A549 (cell line): ENCODE measurements at regions not wholly inside any gene's neighbourhood (a gene's known extent, or its start where the extent isn't known, plus 50 kb on each side); places are given as distances from the start of the nearest gene placed in this dataset.
"Not testable (repeated sequence)": the region's sequence is repeated elsewhere in the genome, so short reads cannot be mapped to it uniquely, and the experiment has no call there.

Experiments used
- ATAC-seq, 2 experiments: fragments of 200-7000 bp in 1 of 2; fragments of >200 bp in 1 of 2; cut with Nextera tagmentation in 1 of 2; cut with Tn5 transposase in 1 of 2; 3 replicates each; pipeline versions ENCODE4 v1.8.0 to v1.9.1; 2018 to 2020; ENCODE audit warnings: mild to moderate bottlenecking in 1 of 2, moderate library complexity in 1 of 2
- CTCF ChIA-PET: fragments of 300-600 bp; sonication (Branson Sonifier 250); formaldehyde crosslinking; extraction: SDS; loops from one replicate; lab custom pipeline; 2021; ENCODE audit warnings: antibody characterized with exemption, inconsistent platforms; lab: Yijun Ruan, JAX
- POLR2A ChIA-PET: fragments of 350-600 bp; formaldehyde crosslinking; extraction: SDS; loops from one replicate; lab custom pipeline; 2021; ENCODE audit warnings: antibody characterized with exemption, inconsistent platforms; lab: Yijun Ruan, JAX
- DNase-seq, 2 experiments: peaks; one replicate each; pipeline versions ENCODE4 v3.0.0 to v3.0.0-alpha.2; 2011 to 2016; ENCODE audit warnings: low read depth in 1 of 2, low spot score in 1 of 2
- FAIRE-seq: peaks from 2 replicates; lab custom pipeline; 2011; peaks lifted over from hg19 to GRCh38; lab: Jason Lieb, UNC
- H3K27ac ChIP-seq, 2 experiments: fragments of >200 bp; sonication (Bioruptor Twin); formaldehyde crosslinking; 3 replicates each; pipeline ENCODE4 v1.5.1; 2016 to 2017
- H3K4me1 ChIP-seq: fragments of >200 bp; sonication (Bioruptor Twin); formaldehyde crosslinking; 3 replicates; pipeline ENCODE4 v1.6.1; 2016
- H3K4me2 ChIP-seq: fragments of >200 bp; sonication (Bioruptor Twin); formaldehyde crosslinking; 3 replicates; pipeline ENCODE4 v1.6.1; 2016
- H3K4me3 ChIP-seq: fragments of >200 bp; sonication (Bioruptor Twin); formaldehyde crosslinking; 3 replicates; pipeline ENCODE4 v1.5.1; 2016
- H3K9me3 ChIP-seq: fragments of >200 bp; sonication (Bioruptor Twin); formaldehyde crosslinking; 3 replicates; pipeline ENCODE4 v1.6.1; 2016
- CHD2 ChIP-seq: fragments of 150-350 bp; IDR thresholded peaks from 2 replicates; pipeline ENCODE4 v1.6.1; 2014; ENCODE audit warnings: low read length; ENCODE audit not compliant: partially characterized antibody
- EHF ChIP-seq: fragments of 250-450 bp; sonication (Bioruptor Pico); IDR thresholded peaks from 2 replicates; pipeline ENCODE4 v1.5.0; 2020; ENCODE audit warnings: mild to moderate bottlenecking
- EP300 ChIP-seq, 2 experiments: fragments of >200 bp; sonication (Bioruptor Twin); formaldehyde crosslinking; IDR thresholded peaks; 2 replicates in 1 of 2; 3 replicates in 1 of 2; pipeline ENCODE4 v1.6.1; 2016 to 2017
- FOSL2 ChIP-seq, 2 experiments: fragments of 450-650 bp in 1 of 2; fragments of >200 bp in 1 of 2; sonication (Bioruptor Twin) in 1 of 2; formaldehyde crosslinking; IDR thresholded peaks; 2 replicates each; pipeline versions ENCODE4 v1.5.0 to v1.6.1; 2016 to 2020; ENCODE audit warnings: mild to moderate bottlenecking in 1 of 2, moderate library complexity in 1 of 2
- GATA3 ChIP-seq: IDR thresholded peaks from 2 replicates; pipeline ENCODE4 v1.6.1; 2012; ENCODE audit warnings: borderline replicate concordance
- HDAC2 ChIP-seq: fragments of 200-600 bp; sonication (generic); IDR thresholded peaks from 2 replicates; pipeline ENCODE4 v1.6.1; 2016
- HMGXB4 ChIP-seq: fragments of 250-450 bp; sonication (Bioruptor Pico); IDR thresholded peaks from 2 replicates; pipeline ENCODE4 v1.5.0; 2021; ENCODE audit warnings: mild to moderate bottlenecking, moderate library complexity, borderline replicate concordance
- HOXB5 ChIP-seq: fragments of 250-450 bp; sonication (Bioruptor Pico); IDR thresholded peaks from 2 replicates; pipeline ENCODE4 v1.5.0; 2020; ENCODE audit warnings: mild to moderate bottlenecking, moderate library complexity
- KDM1A ChIP-seq: fragments of 200-600 bp; sonication (generic); IDR thresholded peaks from 2 replicates; pipeline ENCODE4 v1.6.1; 2016; ENCODE audit warnings: low read depth, mild to moderate bottlenecking
- MAX ChIP-seq: IDR thresholded peaks from 2 replicates; pipeline ENCODE4 v1.6.1; 2012
- MAZ ChIP-seq: fragments of 150-350 bp; IDR thresholded peaks from 2 replicates; pipeline ENCODE4 v1.6.1; 2014; ENCODE audit warnings: antibody characterized with exemption, low read depth, low read length, borderline replicate concordance
- NFE2L2 ChIP-seq: fragments of 150-350 bp; conservative IDR thresholded peaks from 2 replicates; pipeline ENCODE4 v1.6.1; 2014; ENCODE audit warnings: low read length
- NR3C1 ChIP-seq: fragments of >200 bp; sonication (Bioruptor Twin); formaldehyde crosslinking; IDR thresholded peaks from 3 replicates; pipeline ENCODE4 v1.6.1; 2017
- PBX3 ChIP-seq: IDR thresholded peaks from 2 replicates; pipeline ENCODE4 v1.6.1; 2012
- POLR2AphosphoS2 ChIP-seq: conservative IDR thresholded peaks from 2 replicates; pipeline ENCODE4 v1.6.1; 2012; ENCODE audit warnings: low read length, improper control_type of control experiment, inconsistent platforms
- RAD21 ChIP-seq, 2 experiments: fragments of >200 bp in 1 of 2; sonication (Bioruptor Twin) in 1 of 2; formaldehyde crosslinking in 1 of 2; IDR thresholded peaks in 1 of 2; conservative IDR thresholded peaks in 1 of 2; 2 replicates in 1 of 2; 3 replicates in 1 of 2; pipeline ENCODE4 v1.6.1; 2012 to 2018; ENCODE audit warnings: inconsistent platforms in 1 of 2
- RARB ChIP-seq: fragments of 250-450 bp; sonication (Bioruptor Pico); IDR thresholded peaks from 2 replicates; pipeline ENCODE4 v1.8.0; 2021; ENCODE audit warnings: mild to moderate bottlenecking, moderate library complexity
- RNF2 ChIP-seq: fragments of 200-600 bp; sonication (generic); IDR thresholded peaks from 2 replicates; pipeline ENCODE4 v1.6.1; 2016; ENCODE audit warnings: low read depth, mild to moderate bottlenecking, antibody characterized with exemption, moderate library complexity, borderline replicate concordance
- SMC3 ChIP-seq: fragments of >200 bp; sonication (Bioruptor Twin); formaldehyde crosslinking; IDR thresholded peaks from 3 replicates; pipeline ENCODE4 v1.6.1; 2018; ENCODE audit warnings: inconsistent platforms
- SREBF2 ChIP-seq: fragments of 450-650 bp; IDR thresholded peaks from 2 replicates; pipeline ENCODE4 v1.6.1; 2014; ENCODE audit warnings: mild to moderate bottlenecking, moderate library complexity
- TP53 ChIP-seq: fragments of 250-450 bp; sonication (Bioruptor Pico); IDR thresholded peaks from 2 replicates; pipeline ENCODE4 v1.5.0; 2021; ENCODE audit warnings: mild to moderate bottlenecking, moderate library complexity
- ZFP36 ChIP-seq: fragments of 450-650 bp; IDR thresholded peaks from 2 replicates; pipeline ENCODE4 v1.6.1; 2014; ENCODE audit warnings: borderline replicate concordance; ENCODE audit not compliant: partially characterized antibody
- ZNF302 ChIP-seq: fragments of 250-450 bp; sonication (Bioruptor Pico); IDR thresholded peaks from 2 replicates; pipeline ENCODE4 v1.9.0; 2021; ENCODE audit warnings: inconsistent platforms, mild to moderate bottlenecking, moderate library complexity
- WGBS: methylation state at CpG from one replicate; pipeline ENCODE4 v1.1.6; 2017; ENCODE audit errors: missing lambda C conversion rate; 5-methylcytosine and 5-hydroxymethylcytosine counted together
- TF ChIP-seq, protein P1 (sequence below): fragments of >200 bp; sonication (Bioruptor Twin); formaldehyde crosslinking; IDR thresholded peaks from 3 replicates; pipeline ENCODE4 v1.6.1; 2016
- TF ChIP-seq, protein P2 (sequence below): fragments of >200 bp; sonication (Bioruptor Twin); formaldehyde crosslinking; IDR thresholded peaks from 3 replicates; pipeline ENCODE4 v1.5.1; 2016

- ATAC-seq: no peak
Measured at GRCh38 chr18:75840131-75840530, 412.6 kb upstream of the SMIM21 start.

DNA sequence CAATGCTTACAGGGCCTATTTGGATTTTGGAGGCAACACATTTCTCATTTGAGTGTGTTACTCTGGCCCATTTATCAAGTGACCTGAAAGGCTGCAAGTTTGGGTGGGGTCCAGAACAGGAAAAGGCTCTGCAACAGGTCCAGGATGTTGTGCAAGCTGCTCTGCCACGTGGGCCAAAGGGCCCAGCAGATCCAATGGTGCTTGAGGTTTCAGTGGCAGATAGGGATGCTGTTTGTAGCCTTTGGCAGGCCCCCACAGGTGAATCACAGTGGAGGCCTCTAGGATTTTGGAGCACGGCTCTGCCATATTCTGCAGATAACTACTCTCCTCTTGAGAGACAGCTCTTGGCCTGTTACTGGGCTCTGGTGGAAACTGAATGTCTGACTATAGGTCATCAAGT lies 412.2 kb upstream of the SMIM21 start:
- POLR2A ChIA-PET, ATAC-seq, H3K4me3 ChIP-seq, H3K27ac ChIP-seq, DNase-seq, H3K4me1 ChIP-seq, H3K4me2 ChIP-seq, H3K9me3 ChIP-seq, CTCF ChIA-PET, FAIRE-seq: not testable (repeated sequence)
- 36% methylated on average over 2 of the region's 2 CpGs for WGBS

More at GRCh38 chr18:75840131-75840530, 412.6 kb upstream of the SMIM21 start:
- DNase-seq (no peak), FAIRE-seq (no peak)
- H3K9me3 ChIP-seq: no peaks in the 10 kb centered on the region
- no peak for TF ChIP-seq SMC3
- TF ChIP-seq TP53 (CRISPR knock-in tag): no peak
- no peak for TF ChIP-seq CHD2
- no peak for TF ChIP-seq NR3C1
- no peak for TF ChIP-seq EP300 (IDR thresholded peaks at IDR 0.05)
- TF ChIP-seq KDM1A: no peak
- no peak for TF ChIP-seq GATA3
- no peak for TF ChIP-seq SREBF2
- TF ChIP-seq MAZ: no peak
- TF ChIP-seq, protein P1, sequence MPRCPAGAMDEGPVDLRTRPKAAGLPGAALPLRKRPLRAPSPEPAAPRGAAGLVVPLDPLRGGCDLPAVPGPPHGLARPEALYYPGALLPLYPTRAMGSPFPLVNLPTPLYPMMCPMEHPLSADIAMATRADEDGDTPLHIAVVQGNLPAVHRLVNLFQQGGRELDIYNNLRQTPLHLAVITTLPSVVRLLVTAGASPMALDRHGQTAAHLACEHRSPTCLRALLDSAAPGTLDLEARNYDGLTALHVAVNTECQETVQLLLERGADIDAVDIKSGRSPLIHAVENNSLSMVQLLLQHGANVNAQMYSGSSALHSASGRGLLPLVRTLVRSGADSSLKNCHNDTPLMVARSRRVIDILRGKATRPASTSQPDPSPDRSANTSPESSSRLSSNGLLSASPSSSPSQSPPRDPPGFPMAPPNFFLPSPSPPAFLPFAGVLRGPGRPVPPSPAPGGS: no peak
- no peak for TF ChIP-seq ZFP36
- H3K4me2 ChIP-seq: no peak overlapping the region
- H3K4me3 ChIP-seq: no peak overlapping the region
- POLR2A ChIA-PET: no interaction called here
- 38% methylated on average over 2 of the region's 4 CpGs for WGBS
- no peaks in the 10 kb centered on the region for H3K4me1 ChIP-seq
- CTCF ChIA-PET: no interaction called here
- no peak overlapping the region for H3K27ac ChIP-seq

DNA sequence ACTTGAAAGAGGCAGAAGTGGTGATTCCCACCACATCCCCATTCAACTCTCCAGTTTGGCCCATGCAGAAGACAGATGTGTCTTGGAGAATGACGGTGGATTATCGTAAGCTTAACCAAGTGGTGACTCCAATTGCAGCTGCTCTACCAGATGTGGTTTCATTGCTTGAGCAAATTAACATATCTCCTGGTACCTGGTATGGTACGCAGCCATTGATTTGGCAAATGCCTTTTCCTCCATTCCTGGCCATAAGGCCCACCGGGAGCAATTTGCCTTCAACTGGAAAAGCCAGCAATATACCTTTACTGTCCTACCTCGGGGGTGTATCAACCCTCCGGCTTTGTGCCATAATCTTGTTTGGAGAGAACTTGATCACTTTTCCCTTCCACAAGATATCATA lies 411.5 kb upstream of the SMIM21 start:
- POLR2A ChIA-PET: no interaction called here
- CTCF ChIA-PET: no interaction called here
- no peak overlapping the region for H3K4me3 ChIP-seq
- H3K4me2 ChIP-seq: no peak overlapping the region
- WGBS: 18% methylated on average over 6 of the region's 6 CpGs
- ATAC-seq (no peak), FAIRE-seq (no peak), DNase-seq (no peak)
- no peaks in the 10 kb centered on the region for H3K4me1 ChIP-seq
- no peaks in the 10 kb centered on the region for H3K9me3 ChIP-seq
- TF ChIP-seq NR3C1: no peak
- no peak for TF ChIP-seq MAZ
- no peak for TF ChIP-seq EHF (CRISPR knock-in tag)
- TF ChIP-seq RNF2: no peak
- no peak for TF ChIP-seq ZNF302 (CRISPR knock-in tag)
- TF ChIP-seq, protein P2, sequence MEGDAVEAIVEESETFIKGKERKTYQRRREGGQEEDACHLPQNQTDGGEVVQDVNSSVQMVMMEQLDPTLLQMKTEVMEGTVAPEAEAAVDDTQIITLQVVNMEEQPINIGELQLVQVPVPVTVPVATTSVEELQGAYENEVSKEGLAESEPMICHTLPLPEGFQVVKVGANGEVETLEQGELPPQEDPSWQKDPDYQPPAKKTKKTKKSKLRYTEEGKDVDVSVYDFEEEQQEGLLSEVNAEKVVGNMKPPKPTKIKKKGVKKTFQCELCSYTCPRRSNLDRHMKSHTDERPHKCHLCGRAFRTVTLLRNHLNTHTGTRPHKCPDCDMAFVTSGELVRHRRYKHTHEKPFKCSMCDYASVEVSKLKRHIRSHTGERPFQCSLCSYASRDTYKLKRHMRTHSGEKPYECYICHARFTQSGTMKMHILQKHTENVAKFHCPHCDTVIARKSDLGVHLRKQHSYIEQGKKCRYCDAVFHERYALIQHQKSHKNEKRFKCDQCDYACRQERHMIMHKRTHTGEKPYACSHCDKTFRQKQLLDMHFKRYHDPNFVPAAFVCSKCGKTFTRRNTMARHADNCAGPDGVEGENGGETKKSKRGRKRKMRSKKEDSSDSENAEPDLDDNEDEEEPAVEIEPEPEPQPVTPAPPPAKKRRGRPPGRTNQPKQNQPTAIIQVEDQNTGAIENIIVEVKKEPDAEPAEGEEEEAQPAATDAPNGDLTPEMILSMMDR: no peak
- no peak for TF ChIP-seq SMC3
- no peak for TF ChIP-seq PBX3
- TF ChIP-seq HMGXB4: no peak
- no peak for TF ChIP-seq RAD21 (conservative IDR thresholded peaks at IDR 0.05 in 1 of 2, IDR thresholded peaks at IDR 0.05 in 1 of 2)
- no peak for TF ChIP-seq NFE2L2
- no peak for TF ChIP-seq MAX
- TF ChIP-seq HOXB5: no peak
- TF ChIP-seq FOSL2 (IDR thresholded peaks at IDR 0.05): no peak
- no peak for TF ChIP-seq FOSL2 (CRISPR knock-in tag; IDR thresholded peaks at IDR 0.05)
- TF ChIP-seq HDAC2: no peak
- no peak for TF ChIP-seq RARB (CRISPR knock-in tag)
- no peak for TF ChIP-seq POLR2AphosphoS2
- H3K27ac ChIP-seq: no peak overlapping the region
